Loucy (cell line): ENCODE measurements at regions not wholly inside any gene's neighbourhood (a gene's known extent, or its start where the extent isn't known, plus 50 kb on each side); places are given as distances from the start of the nearest gene placed in this dataset.

Experiments
- H2AFZ ChIP-seq: fragments of 200-600 bp; sonication (generic); 2 replicates; pipeline ENCODE4 v1.6.0; 2016; ENCODE audit warnings: antibody characterized with exemption, mild to moderate bottlenecking, low read length, moderate library complexity
- H3F3A ChIP-seq: fragments of 200-600 bp; 2 replicates; pipeline ENCODE4 v1.6.0; 2016; ENCODE audit warnings: antibody characterized with exemption, low read depth, mild to moderate bottlenecking
- H3K27me3 ChIP-seq: fragments of 200-600 bp; sonication (generic); 2 replicates; pipeline ENCODE4 v1.6.1; 2014; ENCODE audit warnings: low read length, mild to moderate bottlenecking; ENCODE audit not compliant: insufficient read depth, poor library complexity, severe bottlenecking
- H3K36me3 ChIP-seq: fragments of 200-600 bp; sonication (generic); 2 replicates; pipeline ENCODE4 v1.6.1; 2016; ENCODE audit warnings: low read length; ENCODE audit not compliant: insufficient read depth
- H3K4me1 ChIP-seq: fragments of 200-600 bp; sonication (generic); 2 replicates; pipeline ENCODE4 v1.5.1; 2014; ENCODE audit warnings: low read length, mild to moderate bottlenecking; ENCODE audit not compliant: insufficient read depth, poor library complexity, severe bottlenecking
- H3K4me2 ChIP-seq: fragments of 200-600 bp; sonication (generic); 2 replicates; pipeline ENCODE4 v1.6.0; 2014; ENCODE audit warnings: antibody characterized with exemption, low read length, low read depth, mild to moderate bottlenecking; ENCODE audit not compliant: poor library complexity, severe bottlenecking
- H3K4me3 ChIP-seq: fragments of 200-600 bp; sonication (generic); 2 replicates; pipeline ENCODE4 v1.5.1; 2014; ENCODE audit warnings: low read length, mild to moderate bottlenecking, mixed read lengths; ENCODE audit not compliant: poor library complexity, severe bottlenecking
- H3K79me2 ChIP-seq: fragments of 200-600 bp; sonication (generic); 2 replicates; pipeline ENCODE4 v1.6.1; 2014; ENCODE audit warnings: low read length; ENCODE audit not compliant: insufficient read depth
- H3K9ac ChIP-seq: fragments of 200-600 bp; sonication (generic); 2 replicates; pipeline ENCODE4 v1.6.0; 2014; ENCODE audit warnings: mild to moderate bottlenecking, low read depth, low read length, moderate library complexity; ENCODE audit not compliant: poor library complexity, severe bottlenecking
- H3K9me2 ChIP-seq: fragments of 200-600 bp; sonication (generic); replicated peaks from 2 replicates; pipeline ENCODE4 v1.6.1; 2016; ENCODE audit warnings: low read depth, low read length, mixed read lengths
- H3K9me3 ChIP-seq: fragments of 200-600 bp; sonication (generic); 2 replicates; pipeline ENCODE4 v1.6.1; 2014; ENCODE audit warnings: mild to moderate bottlenecking, antibody characterized with exemption, low read length, low read depth; ENCODE audit not compliant: insufficient read depth
- H4K20me1 ChIP-seq: fragments of 200-600 bp; sonication (generic); 2 replicates; pipeline ENCODE4 v1.6.0; 2014; ENCODE audit warnings: antibody characterized with exemption, low read length, mild to moderate bottlenecking; ENCODE audit not compliant: insufficient read depth, poor library complexity, severe bottlenecking
- EZH2phosphoT487 ChIP-seq: fragments of 200-600 bp; IDR thresholded peaks from 2 replicates; pipeline ENCODE4 v1.6.1; 2018; ENCODE audit warnings: antibody characterized with exemption, mild to moderate bottlenecking, moderate library complexity, borderline replicate concordance
- TF ChIP-seq, protein P1 (sequence below): fragments of 200-600 bp; sonication (generic); conservative IDR thresholded peaks from 2 replicates; pipeline ENCODE4 v1.5.1; 2014; ENCODE audit warnings: mild to moderate bottlenecking, antibody characterized with exemption, low read length

DNA sequence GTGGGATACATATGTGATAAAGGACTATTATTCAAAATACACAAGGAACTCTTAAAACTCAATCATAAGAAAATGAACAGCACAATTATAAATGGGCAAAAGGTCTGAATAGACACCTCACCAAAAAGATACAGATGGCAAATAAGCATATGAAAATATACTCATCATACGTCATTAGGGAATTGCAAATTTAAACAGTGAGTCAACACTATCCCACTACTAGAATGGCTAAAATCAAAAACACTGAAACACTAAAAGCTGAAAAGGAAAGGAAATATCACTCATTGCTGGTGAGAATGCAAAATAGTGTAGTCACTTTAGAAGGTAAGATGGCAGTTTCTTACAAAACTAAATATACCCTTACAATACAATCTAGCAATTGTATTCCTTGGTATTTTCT lies 597.0 kb upstream of the PABPC4L start:
- Histone ChIP-seq H3K9ac (no peak overlapping the region), H3K4me1 (no peaks in the 10 kb centered on the region), H3K9me3 (no peaks in the 10 kb centered on the region), H4K20me1 (no peaks in the 10 kb centered on the region), H3K9me2 (no peaks in the 10 kb centered on the region), H2AFZ (no peak overlapping the region), H3K4me3 (no peak overlapping the region), H3K27me3 (no peaks in the 10 kb centered on the region), H3F3A (no peaks in the 10 kb centered on the region), H3K4me2 (no peak overlapping the region), H3K79me2 (no peaks in the 10 kb centered on the region), H3K36me3 (no peaks in the 10 kb centered on the region)
- no peak for TF ChIP-seq EZH2phosphoT487
- TF ChIP-seq, protein P1, sequence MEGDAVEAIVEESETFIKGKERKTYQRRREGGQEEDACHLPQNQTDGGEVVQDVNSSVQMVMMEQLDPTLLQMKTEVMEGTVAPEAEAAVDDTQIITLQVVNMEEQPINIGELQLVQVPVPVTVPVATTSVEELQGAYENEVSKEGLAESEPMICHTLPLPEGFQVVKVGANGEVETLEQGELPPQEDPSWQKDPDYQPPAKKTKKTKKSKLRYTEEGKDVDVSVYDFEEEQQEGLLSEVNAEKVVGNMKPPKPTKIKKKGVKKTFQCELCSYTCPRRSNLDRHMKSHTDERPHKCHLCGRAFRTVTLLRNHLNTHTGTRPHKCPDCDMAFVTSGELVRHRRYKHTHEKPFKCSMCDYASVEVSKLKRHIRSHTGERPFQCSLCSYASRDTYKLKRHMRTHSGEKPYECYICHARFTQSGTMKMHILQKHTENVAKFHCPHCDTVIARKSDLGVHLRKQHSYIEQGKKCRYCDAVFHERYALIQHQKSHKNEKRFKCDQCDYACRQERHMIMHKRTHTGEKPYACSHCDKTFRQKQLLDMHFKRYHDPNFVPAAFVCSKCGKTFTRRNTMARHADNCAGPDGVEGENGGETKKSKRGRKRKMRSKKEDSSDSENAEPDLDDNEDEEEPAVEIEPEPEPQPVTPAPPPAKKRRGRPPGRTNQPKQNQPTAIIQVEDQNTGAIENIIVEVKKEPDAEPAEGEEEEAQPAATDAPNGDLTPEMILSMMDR = no peak

- Histone ChIP-seq H3K9me3 (no peaks in the 10 kb centered on the region), H3K9ac (no peak overlapping the region), H3K4me1 (no peaks in the 10 kb centered on the region), H2AFZ (no peak overlapping the region), H3K9me2 (no peaks in the 10 kb centered on the region), H3F3A (no peaks in the 10 kb centered on the region), H3K4me3 (no peak overlapping the region), H3K79me2 (no peaks in the 10 kb centered on the region), H4K20me1 (no peaks in the 10 kb centered on the region), H3K36me3 (no peaks in the 10 kb centered on the region), H3K4me2 (no peak overlapping the region), H3K27me3 (no peaks in the 10 kb centered on the region)
- TF ChIP-seq, protein P1 = no peak
- TF ChIP-seq EZH2phosphoT487 = no peak
Observed at GRCh38 chr4:134787315-134787714, 585.7 kb upstream of the PABPC4L start.

GRCh38 chr4:134780244-134780643 lies 578.7 kb upstream of the PABPC4L start:
- Histone ChIP-seq H3F3A (no peaks in the 10 kb centered on the region), H2AFZ (no peak overlapping the region), H3K9me3 (no peaks in the 10 kb centered on the region), H3K4me1 (no peaks in the 10 kb centered on the region), H3K9ac (no peak overlapping the region), H3K79me2 (no peaks in the 10 kb centered on the region), H3K36me3 (no peaks in the 10 kb centered on the region), H4K20me1 (no peaks in the 10 kb centered on the region), H3K27me3 (no peaks in the 10 kb centered on the region), H3K9me2 (no peaks in the 10 kb centered on the region), H3K4me2 (no peak overlapping the region), H3K4me3 (no peak overlapping the region)
- TF ChIP-seq, protein P1 = no peak
- no peak for TF ChIP-seq EZH2phosphoT487
